NB4 (cell line): ENCODE measurements at regions not wholly inside any gene's neighbourhood (a gene's known extent, or its start where the extent isn't known, plus 50 kb on each side); places are given as distances from the start of the nearest gene placed in this dataset.

Experiments
- MYC ChIP-seq: IDR thresholded peaks from 2 replicates; pipeline ENCODE4 v1.6.1; 2011; ENCODE audit warnings: low read depth, low read length
- POLR2A ChIP-seq: IDR thresholded peaks from 2 replicates; pipeline ENCODE4 v1.6.1; 2011; ENCODE audit warnings: mild to moderate bottlenecking; ENCODE audit not compliant: insufficient read length; ENCODE audit errors: extremely low read depth
- TF ChIP-seq, protein P1 (sequence below): IDR thresholded peaks from 2 replicates; pipeline ENCODE4 v1.6.1; 2011; ENCODE audit warnings: low read depth, low read length
- TF ChIP-seq, protein P2 (sequence below): IDR thresholded peaks from one replicate; pipeline ENCODE4 v1.5.1; 2012; ENCODE audit warnings: low read depth, low read length

DNA sequence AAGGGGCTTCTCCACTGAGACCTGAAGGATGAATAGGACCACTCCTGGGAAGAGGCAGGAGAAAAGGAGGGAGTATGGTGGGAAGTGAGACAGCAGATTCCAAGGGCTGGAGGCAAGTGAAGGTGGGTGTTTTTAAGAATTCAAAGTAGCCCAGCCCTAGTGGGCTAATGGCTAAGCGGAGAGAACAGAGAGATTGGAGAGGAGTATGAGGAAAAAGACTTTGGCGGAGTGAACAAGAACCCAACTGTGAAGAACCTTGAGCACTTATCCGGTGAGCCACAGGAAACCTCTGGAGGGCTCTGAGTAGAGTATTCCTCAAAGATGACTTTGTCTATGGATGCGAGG lies 142.6 kb downstream of the COPS8 start:
- TF ChIP-seq, protein P1, sequence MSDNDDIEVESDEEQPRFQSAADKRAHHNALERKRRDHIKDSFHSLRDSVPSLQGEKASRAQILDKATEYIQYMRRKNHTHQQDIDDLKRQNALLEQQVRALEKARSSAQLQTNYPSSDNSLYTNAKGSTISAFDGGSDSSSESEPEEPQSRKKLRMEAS, result no peak
- TF ChIP-seq, protein P2, sequence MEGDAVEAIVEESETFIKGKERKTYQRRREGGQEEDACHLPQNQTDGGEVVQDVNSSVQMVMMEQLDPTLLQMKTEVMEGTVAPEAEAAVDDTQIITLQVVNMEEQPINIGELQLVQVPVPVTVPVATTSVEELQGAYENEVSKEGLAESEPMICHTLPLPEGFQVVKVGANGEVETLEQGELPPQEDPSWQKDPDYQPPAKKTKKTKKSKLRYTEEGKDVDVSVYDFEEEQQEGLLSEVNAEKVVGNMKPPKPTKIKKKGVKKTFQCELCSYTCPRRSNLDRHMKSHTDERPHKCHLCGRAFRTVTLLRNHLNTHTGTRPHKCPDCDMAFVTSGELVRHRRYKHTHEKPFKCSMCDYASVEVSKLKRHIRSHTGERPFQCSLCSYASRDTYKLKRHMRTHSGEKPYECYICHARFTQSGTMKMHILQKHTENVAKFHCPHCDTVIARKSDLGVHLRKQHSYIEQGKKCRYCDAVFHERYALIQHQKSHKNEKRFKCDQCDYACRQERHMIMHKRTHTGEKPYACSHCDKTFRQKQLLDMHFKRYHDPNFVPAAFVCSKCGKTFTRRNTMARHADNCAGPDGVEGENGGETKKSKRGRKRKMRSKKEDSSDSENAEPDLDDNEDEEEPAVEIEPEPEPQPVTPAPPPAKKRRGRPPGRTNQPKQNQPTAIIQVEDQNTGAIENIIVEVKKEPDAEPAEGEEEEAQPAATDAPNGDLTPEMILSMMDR, result no peak
- TF ChIP-seq POLR2A (no peak), MYC (no peak)
